Dendritic cell treated with granulocyte-macrophage colony-stimulating factor and Interleukin-4, amounts not matched to agents 40 ng/mL and 50 ng/mL, for 4 days (primary cell): ENCODE measurements at regions not wholly inside any gene's neighbourhood (a gene's known extent, or its start where the extent isn't known, plus 50 kb on each side); places are given as distances from the start of the nearest gene placed in this dataset.
"Not testable (repeated sequence)": the region's sequence is repeated elsewhere in the genome, so short reads cannot be mapped to it uniquely, and the experiment has no call there.

ENCODE experiments used
- H3K27ac Mint-ChIP-seq: one replicate; pipeline ENCODE4 v1.8.0; 2022; ENCODE audit warnings: mild to moderate bottlenecking, mixed read lengths
- H3K27me3 Mint-ChIP-seq: one replicate; pipeline ENCODE4 v1.8.0; 2022; ENCODE audit warnings: mild to moderate bottlenecking, mixed read lengths
- H3K36me3 Mint-ChIP-seq: one replicate; pipeline ENCODE4 v1.8.0; 2022; ENCODE audit warnings: low read depth, mixed read lengths
- H3K4me1 Mint-ChIP-seq: one replicate; pipeline ENCODE4 v1.8.0; 2022; ENCODE audit warnings: low read depth, mixed read lengths
- H3K4me3 Mint-ChIP-seq: one replicate; pipeline ENCODE4 v1.8.0; 2022; ENCODE audit warnings: mild to moderate bottlenecking, moderate library complexity, mixed read lengths
- H3K9me3 Mint-ChIP-seq: one replicate; pipeline ENCODE4 v1.8.0; 2022; ENCODE audit warnings: mixed read lengths
- intact Hi-C: fragments of 100-400 bp; cut with micrococcal nuclease; formaldehyde crosslinking; loops from one replicate; pipeline ENCODE4 v1.15.0; 2022

DNA sequence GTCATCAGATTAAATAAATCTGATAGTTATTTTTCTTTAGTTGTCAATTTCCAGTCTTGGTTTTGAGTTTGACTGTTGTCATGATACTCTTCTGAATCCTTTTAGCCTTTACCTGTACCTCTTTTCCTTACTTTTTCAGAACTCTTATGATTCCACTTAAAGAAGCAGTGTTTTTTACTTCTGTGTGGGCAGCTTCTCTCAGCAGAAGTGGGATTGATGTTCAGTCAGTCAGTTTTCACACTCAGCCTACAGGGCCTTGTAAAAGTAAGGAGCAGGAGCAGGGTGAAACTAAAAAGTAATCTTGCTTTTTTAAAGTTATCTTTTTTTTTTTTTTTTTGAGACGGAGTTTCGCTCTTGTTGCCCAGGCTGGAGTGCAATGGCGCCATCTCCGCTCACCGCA is 75.1 kb downstream of the HAUS1 start:
- intact Hi-C loops, result loop anchor here (5.0 to 10.0 kb wide), 2 partner anchors 77 to 475 kb away; partner anchors contain the start of genes HAUS1 and LOXHD1

DNA sequence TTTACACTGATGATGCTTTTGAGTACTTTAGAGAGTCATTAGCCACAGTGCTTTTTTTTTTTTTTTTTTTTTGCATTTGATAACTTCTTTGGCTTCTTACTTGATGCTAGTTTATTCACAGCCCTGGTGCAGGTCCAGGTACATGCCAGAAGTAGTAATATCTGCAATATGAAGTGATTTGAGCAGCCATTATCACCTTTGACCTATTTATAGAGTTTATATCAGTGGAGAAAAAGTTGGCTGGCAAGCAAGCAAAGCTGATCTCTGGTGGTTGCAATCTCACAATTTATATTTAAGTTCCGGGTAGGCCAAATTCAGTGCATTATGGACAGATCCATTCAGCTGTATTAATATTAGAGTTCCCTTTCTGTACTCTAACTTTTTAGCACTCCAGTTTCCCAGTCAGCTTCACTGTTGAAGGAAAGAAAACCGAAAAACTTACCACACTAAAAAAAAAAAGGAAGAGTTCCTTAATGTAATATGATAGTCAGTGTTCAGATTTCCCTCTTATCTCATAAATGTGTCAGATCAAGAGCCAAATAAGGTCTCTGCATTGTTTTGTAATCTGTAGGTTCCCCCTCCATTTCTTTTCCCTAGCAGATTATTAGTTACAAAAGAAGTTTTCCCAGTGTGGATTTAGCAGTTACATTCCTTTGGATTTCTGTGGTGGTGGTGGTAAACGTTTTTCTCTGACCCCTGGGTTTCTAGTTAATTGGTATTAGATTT is 78.6 kb downstream of the HAUS1 start:
- no peak overlapping the region for H3K4me3 Mint-ChIP-seq
- intact Hi-C loops, result no loop called here
- peaks cover 8% of the 10 kb centered on the region for H3K36me3 Mint-ChIP-seq
- H3K9me3 Mint-ChIP-seq, result no peaks in the 10 kb centered on the region
- H3K27me3 Mint-ChIP-seq, result no peaks in the 10 kb centered on the region
- peaks cover 40% of the 10 kb centered on the region for H3K4me1 Mint-ChIP-seq
- peak overlapping the region; percentile 32 for H3K27ac Mint-ChIP-seq

More for the DNA sequence above, 75.1 kb downstream of the HAUS1 start:
- no peak overlapping the region for H3K4me3 Mint-ChIP-seq
- no peaks in the 10 kb centered on the region for H3K9me3 Mint-ChIP-seq
- H3K27ac Mint-ChIP-seq, result no peak overlapping the region
- peaks cover 15% of the 10 kb centered on the region for H3K36me3 Mint-ChIP-seq
- H3K4me1 Mint-ChIP-seq, result peaks cover 36% of the 10 kb centered on the region
- H3K27me3 Mint-ChIP-seq, result no peaks in the 10 kb centered on the region

DNA sequence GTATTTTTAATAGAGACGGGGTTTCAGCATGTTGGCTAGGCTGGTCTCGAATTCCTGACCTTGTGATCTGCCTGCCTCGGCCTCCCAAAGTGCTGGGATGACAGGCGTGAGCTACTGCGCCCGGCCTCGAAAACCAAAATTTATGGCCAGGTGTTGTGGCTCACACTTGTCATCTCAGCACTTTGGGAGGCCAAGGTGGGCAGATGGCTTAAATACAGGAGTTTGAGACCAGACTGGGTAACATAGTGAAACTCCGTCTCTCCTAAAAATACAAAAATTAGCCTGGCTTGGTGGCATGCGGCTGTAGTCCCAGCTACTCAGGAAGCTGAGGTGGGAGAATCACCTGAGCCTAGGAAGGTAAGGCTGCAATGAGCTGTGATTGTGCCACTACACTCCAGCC is 80.1 kb downstream of the HAUS1 start:
- H3K9me3 Mint-ChIP-seq, intact Hi-C loops: not testable (repeated sequence)

DNA sequence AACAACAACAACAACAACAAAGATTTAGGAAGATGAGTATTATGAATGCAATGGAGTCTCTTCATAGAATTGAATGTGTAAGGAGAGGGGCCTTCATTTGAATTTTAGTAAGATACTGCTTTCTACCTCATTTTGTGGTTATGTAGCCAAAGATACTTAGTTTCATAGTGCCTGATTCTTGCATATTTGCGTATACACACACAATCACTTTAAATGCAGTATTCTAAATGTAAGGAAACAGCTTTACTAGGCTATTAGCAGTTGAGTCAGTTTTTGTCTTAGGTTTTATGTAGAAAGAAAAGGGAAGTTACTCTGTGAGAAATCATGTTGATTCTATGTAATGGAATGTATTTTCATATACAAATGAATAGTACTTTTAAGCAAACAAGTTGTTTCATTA is 80.5 kb downstream of the HAUS1 start:
- intact Hi-C loops, result no loop called here
- H3K4me3 Mint-ChIP-seq, result no peak overlapping the region
- H3K27ac Mint-ChIP-seq, result no peak overlapping the region
- peaks cover 12% of the 10 kb centered on the region for H3K36me3 Mint-ChIP-seq
- H3K9me3 Mint-ChIP-seq, result no peaks in the 10 kb centered on the region
- H3K27me3 Mint-ChIP-seq, result no peaks in the 10 kb centered on the region
- peaks cover 33% of the 10 kb centered on the region for H3K4me1 Mint-ChIP-seq

More for the DNA sequence above, 80.1 kb downstream of the HAUS1 start:
- not testable (repeated sequence) for H3K27ac Mint-ChIP-seq, H3K27me3 Mint-ChIP-seq, H3K4me3 Mint-ChIP-seq
- peaks cover 37% of the 10 kb centered on the region for H3K4me1 Mint-ChIP-seq
- peaks cover 15% of the 10 kb centered on the region for H3K36me3 Mint-ChIP-seq

DNA sequence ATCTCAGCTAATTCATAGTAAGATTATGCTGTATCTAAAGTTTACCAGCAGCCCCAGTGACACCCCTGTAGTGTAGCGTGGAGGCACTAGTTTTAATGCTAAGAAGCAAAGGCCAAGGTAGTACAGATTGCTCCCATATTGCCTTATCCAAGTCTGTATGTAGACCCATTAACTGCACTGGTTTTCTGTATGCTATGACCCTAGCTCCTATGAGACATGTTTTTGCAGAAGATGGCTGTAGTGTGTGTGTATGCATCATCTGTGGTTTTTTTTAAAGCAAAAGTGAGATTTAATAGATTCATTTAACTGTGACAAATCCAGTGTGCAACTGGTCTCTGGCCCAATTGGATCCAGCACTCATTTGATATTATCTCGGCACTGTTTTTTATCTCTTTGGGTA is 86.5 kb downstream of the HAUS1 start:
- H3K27me3 Mint-ChIP-seq, result no peaks in the 10 kb centered on the region
- no peaks in the 10 kb centered on the region for H3K9me3 Mint-ChIP-seq
- peaks cover 2% of the 10 kb centered on the region for H3K4me1 Mint-ChIP-seq
- H3K27ac Mint-ChIP-seq, result no peak overlapping the region
- intact Hi-C loops, result no loop called here
- H3K36me3 Mint-ChIP-seq, result peaks cover 11% of the 10 kb centered on the region
- H3K4me3 Mint-ChIP-seq, result no peak overlapping the region

DNA sequence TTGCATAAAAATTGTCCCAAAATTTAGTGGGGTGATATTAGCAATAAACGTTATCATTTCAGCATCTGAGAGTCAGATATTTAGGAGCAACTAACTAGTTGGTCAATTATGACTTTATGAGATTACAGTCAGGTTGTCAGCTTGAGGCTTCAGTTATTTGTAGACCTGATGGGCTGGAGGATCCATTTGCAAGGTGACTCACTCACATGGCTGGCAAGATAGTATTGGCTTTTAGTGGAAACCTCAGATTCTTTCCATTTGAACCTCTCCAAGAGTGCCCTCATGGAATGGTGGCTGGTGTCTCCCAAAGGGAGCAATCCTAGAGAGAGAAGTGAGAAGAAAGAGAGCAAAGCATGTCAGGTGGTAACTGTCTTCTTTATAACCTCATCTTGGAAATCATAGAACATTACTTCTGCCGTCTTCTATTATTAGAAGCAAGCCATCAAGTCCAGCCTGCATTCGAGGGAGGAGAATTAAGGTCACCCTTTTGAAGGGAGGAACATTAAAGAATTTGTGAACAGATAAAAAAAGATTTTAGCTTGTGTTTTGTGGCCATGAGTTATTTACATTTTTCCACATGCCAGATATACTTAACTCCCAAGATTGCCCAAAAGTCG is 92.5 kb downstream of the HAUS1 start:
- no peaks in the 10 kb centered on the region for H3K9me3 Mint-ChIP-seq
- peaks cover 8% of the 10 kb centered on the region for H3K36me3 Mint-ChIP-seq
- intact Hi-C loops, result no loop called here
- H3K4me1 Mint-ChIP-seq, result peaks cover 28% of the 10 kb centered on the region
- no peak overlapping the region for H3K4me3 Mint-ChIP-seq
- no peak overlapping the region for H3K27ac Mint-ChIP-seq
- H3K27me3 Mint-ChIP-seq, result no peaks in the 10 kb centered on the region

DNA sequence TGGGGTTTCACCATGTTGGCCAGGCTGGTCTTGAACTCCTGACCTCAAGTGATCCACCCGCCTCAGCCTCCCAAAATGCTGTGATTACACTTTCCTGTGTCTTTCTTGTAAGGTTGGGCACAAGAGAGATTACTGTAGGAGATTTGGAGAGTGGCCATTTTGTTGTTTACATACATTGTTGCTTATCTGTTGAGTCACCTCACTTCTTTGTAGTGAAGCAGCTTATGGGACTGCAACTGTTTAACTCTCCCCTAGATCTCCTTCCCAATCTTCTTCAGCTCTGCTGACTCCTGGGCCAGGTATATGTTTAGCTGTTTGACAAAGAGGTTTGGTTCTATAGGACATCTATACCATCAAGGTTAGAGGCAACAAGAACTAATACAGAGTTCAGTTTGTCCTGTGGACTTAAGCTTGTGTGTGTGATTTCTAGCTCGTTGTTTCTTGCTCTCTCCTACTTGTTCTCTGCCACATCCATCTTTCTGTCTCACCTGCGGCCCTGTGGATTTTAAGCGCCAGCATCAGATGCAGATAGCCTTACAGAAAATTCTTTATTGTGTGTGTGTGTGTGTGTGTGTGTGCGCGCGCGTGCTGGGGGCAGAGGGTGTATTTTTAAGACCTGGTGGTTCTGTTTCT is 95.4 kb downstream of the HAUS1 start:
- intact Hi-C loops, result no loop called here
- no peaks in the 10 kb centered on the region for H3K27me3 Mint-ChIP-seq
- H3K9me3 Mint-ChIP-seq, result no peaks in the 10 kb centered on the region
- H3K4me1 Mint-ChIP-seq, result peaks cover 40% of the 10 kb centered on the region
- peaks cover 8% of the 10 kb centered on the region for H3K36me3 Mint-ChIP-seq
- H3K4me3 Mint-ChIP-seq, result no peak overlapping the region
- H3K27ac Mint-ChIP-seq, result no peak overlapping the region

DNA sequence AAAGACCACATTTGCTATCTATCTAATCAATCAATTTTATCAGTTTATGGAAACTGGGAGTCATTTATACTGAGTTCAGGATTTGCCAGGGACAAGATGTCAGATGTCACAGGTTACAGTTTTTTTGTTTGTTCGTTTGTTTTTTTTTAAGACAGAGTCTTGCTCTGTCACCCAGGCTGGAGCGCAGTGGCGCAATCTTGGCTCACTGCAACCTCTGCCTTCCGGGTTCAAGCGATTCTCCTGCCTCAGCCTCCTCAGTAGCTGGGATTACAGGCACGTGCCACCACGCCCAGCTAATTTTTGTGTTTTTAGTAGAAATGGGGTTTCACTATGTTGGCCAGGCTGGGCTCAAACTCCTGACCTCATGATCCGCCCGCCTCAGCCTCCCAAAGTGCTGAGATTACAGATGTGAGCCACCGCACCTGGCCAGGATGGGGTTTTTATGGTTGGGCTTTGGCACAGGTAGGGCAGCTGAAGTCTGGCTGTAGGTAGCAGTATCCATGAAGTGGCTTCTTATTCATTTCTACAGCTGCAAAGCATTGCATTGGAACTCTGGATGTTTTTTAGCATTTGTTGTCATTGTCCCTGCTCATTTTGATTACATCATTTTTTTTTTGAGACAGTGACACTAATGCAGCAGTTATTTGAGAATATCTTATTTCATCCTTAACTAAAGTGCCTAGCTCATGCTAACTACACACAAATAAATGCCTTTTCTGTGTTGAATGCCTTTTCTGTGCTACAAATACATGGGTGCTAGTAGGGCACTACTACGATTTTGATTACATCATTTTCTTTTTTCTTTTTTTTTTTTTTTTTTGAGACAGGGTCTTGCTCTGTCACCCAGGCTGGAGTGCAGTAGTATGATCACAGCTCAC is 96.2 kb downstream of the HAUS1 start:
- intact Hi-C loops, H3K36me3 Mint-ChIP-seq, H3K9me3 Mint-ChIP-seq, H3K27me3 Mint-ChIP-seq, H3K27ac Mint-ChIP-seq, H3K4me3 Mint-ChIP-seq: not testable (repeated sequence)
- H3K4me1 Mint-ChIP-seq, result peaks cover 47% of the 10 kb centered on the region

DNA sequence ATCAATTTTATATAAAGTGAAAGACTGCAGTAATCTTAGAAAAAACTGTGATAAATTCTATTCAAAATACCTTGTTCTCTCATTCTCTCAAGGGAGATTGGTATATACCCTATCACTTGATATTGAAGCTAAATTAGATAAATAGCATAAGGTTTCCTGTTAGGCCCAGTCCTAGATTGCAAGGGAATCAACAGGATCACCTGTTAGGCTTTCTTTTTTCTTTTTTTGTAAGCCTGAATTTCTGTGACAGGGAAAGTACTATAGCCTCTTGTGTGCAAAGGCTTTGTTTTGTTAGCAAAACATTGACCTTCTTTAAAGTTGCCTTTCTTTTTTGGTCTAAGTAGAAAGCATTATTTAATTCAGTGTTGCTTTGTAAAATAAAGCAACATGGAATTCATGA is 100.0 kb downstream of the HAUS1 start:
- Mint-ChIP-seq H3K27ac (no peak overlapping the region), H3K27me3 (no peaks in the 10 kb centered on the region), H3K9me3 (no peaks in the 10 kb centered on the region), H3K36me3 (peaks cover 10% of the 10 kb centered on the region), H3K4me3 (no peak overlapping the region), H3K4me1 (peaks cover 66% of the 10 kb centered on the region)
- intact Hi-C loops, result no loop called here

DNA sequence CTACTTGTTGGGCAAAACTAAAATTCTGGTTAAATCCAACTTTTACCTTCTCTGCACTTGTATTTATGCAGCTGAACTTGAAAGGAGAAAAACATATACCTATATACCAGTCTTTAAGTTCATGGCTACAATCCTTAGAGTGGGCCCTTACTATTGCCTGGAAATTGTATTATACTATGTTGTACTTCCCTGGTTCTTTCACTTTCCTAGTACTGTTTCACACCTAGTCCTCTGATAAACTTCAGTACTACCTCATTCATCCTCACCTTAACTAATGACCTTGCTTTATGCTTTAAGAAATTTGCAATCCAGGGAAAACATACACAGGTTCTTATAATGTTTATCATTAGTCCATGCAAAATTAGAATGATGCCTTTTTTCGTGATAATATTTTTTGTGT is 103.8 kb downstream of the HAUS1 start:
- peaks cover 17% of the 10 kb centered on the region for H3K36me3 Mint-ChIP-seq
- no peaks in the 10 kb centered on the region for H3K9me3 Mint-ChIP-seq
- H3K27ac Mint-ChIP-seq, result no peak overlapping the region
- H3K27me3 Mint-ChIP-seq, result no peaks in the 10 kb centered on the region
- intact Hi-C loops, result no loop called here
- peaks cover 73% of the 10 kb centered on the region for H3K4me1 Mint-ChIP-seq
- no peak overlapping the region for H3K4me3 Mint-ChIP-seq

DNA sequence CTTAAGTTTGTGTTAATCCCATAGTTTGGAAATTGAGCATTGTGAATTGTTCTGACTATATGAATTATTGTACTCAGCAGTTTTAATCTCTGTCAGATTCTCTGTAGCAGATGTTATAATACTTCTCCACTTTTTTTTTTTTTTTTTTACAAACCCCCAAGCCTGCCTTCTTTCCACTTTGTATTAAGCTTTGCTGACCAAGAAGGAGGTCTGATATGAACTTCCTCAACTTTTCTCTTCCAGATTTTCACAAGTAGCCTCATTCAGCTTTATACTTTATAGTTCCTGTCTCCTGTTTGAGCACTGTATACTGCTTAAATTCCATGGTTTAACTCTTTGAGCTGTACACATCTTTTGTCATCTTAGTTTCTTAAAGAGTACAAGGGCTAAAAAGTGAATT is 105.0 kb downstream of the HAUS1 start:
- Mint-ChIP-seq H3K27me3 (no peaks in the 10 kb centered on the region), H3K4me3 (no peak overlapping the region), H3K36me3 (peaks cover 17% of the 10 kb centered on the region), H3K9me3 (no peaks in the 10 kb centered on the region), H3K4me1 (peaks cover 64% of the 10 kb centered on the region), H3K27ac (no peak overlapping the region)
- intact Hi-C loops, result no loop called here

DNA sequence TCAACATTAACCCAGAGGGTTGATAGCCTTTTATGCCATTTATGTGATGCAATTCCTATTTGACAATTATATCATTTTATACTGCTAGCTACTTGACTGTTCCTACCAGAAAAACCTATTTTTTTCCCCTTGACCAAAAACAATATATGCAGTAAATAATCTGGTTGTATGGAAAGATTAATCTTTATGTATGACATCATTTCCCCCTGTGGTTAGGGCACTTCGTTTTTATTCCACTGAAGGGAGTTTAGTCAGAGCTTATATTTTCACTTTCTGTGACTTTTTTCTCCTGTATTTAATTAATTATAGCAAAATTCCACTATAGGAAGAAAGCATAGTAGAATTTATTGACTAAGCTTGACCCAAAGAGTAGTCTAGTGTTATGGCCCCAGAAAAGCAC is 107.6 kb downstream of the HAUS1 start:
- Mint-ChIP-seq H3K9me3 (no peaks in the 10 kb centered on the region), H3K4me3 (no peak overlapping the region), H3K4me1 (peaks cover 50% of the 10 kb centered on the region), H3K27ac (no peak overlapping the region), H3K36me3 (peaks cover 22% of the 10 kb centered on the region), H3K27me3 (no peaks in the 10 kb centered on the region)
- intact Hi-C loops, result loop anchor here (1.0 kb wide), 1 partner anchor 16 kb away; no protein-coding TSS in a partner anchor

DNA sequence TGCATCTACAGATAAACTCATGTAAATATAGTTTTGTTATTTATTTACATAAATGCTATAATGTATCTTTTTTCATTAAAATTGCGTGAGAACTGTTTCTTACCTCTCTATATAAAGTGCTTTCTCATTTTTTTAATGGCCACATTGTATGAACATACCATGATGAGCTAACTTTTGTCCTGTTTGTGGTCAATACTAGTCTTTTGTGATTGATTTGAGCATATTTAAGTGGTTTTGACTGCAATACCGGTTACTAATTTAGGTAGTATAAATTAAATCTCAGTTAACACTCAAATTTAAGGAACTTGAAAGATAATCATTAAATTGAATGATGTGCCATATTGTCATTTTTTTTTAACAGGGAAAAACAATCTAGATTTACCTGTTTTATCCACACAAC is 108.2 kb downstream of the HAUS1 start:
- peaks cover 26% of the 10 kb centered on the region for H3K36me3 Mint-ChIP-seq
- H3K4me1 Mint-ChIP-seq, result peaks cover 49% of the 10 kb centered on the region
- intact Hi-C loops, result loop anchor here (1.0 kb wide), 1 partner anchor 16 kb away; no protein-coding TSS in a partner anchor
- H3K27me3 Mint-ChIP-seq, result no peaks in the 10 kb centered on the region
- no peak overlapping the region for H3K4me3 Mint-ChIP-seq
- no peak overlapping the region for H3K27ac Mint-ChIP-seq
- H3K9me3 Mint-ChIP-seq, result no peaks in the 10 kb centered on the region
